Cardiac muscle cell (in vitro differentiated cells and primary cell): ENCODE measurements at regions not wholly inside any gene's neighbourhood (a gene's known extent, or its start where the extent isn't known, plus 50 kb on each side); places are given as distances from the start of the nearest gene placed in this dataset.

Source experiments
- DNase-seq, 2 donors: peaks; one replicate each; pipeline versions ENCODE4 v3.0.0 to v3.0.0-alpha.2; 2010 to 2017; ENCODE audit warnings: low read depth in 1 of 2, low spot score in 1 of 2
- H3K27ac ChIP-seq: fragments of 200-600 bp; sonication (generic); 2 replicates; pipeline ENCODE4 v1.5.1; 2016
- H3K27me3 ChIP-seq: fragments of 200-600 bp; sonication (generic); 2 replicates; pipeline ENCODE4 v1.6.0; 2016; ENCODE audit warnings: control low read depth
- H3K36me3 ChIP-seq: fragments of 200-600 bp; sonication (generic); 2 replicates; pipeline ENCODE4 v1.5.1; 2016; ENCODE audit warnings: control low read depth
- H3K4me1 ChIP-seq: fragments of 200-600 bp; sonication (generic); 2 replicates; pipeline ENCODE4 v1.8.1; 2017; ENCODE audit warnings: low read depth, mild to moderate bottlenecking, mixed run types
- H3K4me3 ChIP-seq: fragments of 200-600 bp; sonication (generic); 2 replicates; pipeline ENCODE4 v1.5.1; 2016; ENCODE audit warnings: mild to moderate bottlenecking
- H3K9me3 ChIP-seq: fragments of 200-600 bp; sonication (generic); 2 replicates; pipeline ENCODE4 v1.5.1; 2017; ENCODE audit warnings: low read depth, mild to moderate bottlenecking, control low read depth
- TF ChIP-seq, protein P1 (sequence below): IDR thresholded peaks from 2 replicates; pipeline ENCODE4 v1.5.1; 2012; ENCODE audit warnings: low read depth, mild to moderate bottlenecking, low read length

GRCh38 chr11:112374486-112375140 is 114.0 kb upstream of the PLET1 start:
- peak overlapping the region; percentile 11 for H3K27ac ChIP-seq
- DNase-seq = peak in 1 of 2 donors; percentile 53
- no peak overlapping the region for H3K4me3 ChIP-seq
- H3K4me1 ChIP-seq = peaks cover 10% of the 10 kb centered on the region
- no peaks in the 10 kb centered on the region for H3K27me3 ChIP-seq
- H3K36me3 ChIP-seq = no peaks in the 10 kb centered on the region
- no peaks in the 10 kb centered on the region for H3K9me3 ChIP-seq
- TF ChIP-seq, protein P1, sequence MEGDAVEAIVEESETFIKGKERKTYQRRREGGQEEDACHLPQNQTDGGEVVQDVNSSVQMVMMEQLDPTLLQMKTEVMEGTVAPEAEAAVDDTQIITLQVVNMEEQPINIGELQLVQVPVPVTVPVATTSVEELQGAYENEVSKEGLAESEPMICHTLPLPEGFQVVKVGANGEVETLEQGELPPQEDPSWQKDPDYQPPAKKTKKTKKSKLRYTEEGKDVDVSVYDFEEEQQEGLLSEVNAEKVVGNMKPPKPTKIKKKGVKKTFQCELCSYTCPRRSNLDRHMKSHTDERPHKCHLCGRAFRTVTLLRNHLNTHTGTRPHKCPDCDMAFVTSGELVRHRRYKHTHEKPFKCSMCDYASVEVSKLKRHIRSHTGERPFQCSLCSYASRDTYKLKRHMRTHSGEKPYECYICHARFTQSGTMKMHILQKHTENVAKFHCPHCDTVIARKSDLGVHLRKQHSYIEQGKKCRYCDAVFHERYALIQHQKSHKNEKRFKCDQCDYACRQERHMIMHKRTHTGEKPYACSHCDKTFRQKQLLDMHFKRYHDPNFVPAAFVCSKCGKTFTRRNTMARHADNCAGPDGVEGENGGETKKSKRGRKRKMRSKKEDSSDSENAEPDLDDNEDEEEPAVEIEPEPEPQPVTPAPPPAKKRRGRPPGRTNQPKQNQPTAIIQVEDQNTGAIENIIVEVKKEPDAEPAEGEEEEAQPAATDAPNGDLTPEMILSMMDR = no peak

GRCh38 chr11:112377946-112378345 is 117.3 kb upstream of the PLET1 start:
- Histone ChIP-seq H3K27ac (no peak overlapping the region), H3K4me3 (no peak overlapping the region), H3K9me3 (no peaks in the 10 kb centered on the region), H3K36me3 (no peaks in the 10 kb centered on the region), H3K4me1 (peaks cover 10% of the 10 kb centered on the region), H3K27me3 (no peaks in the 10 kb centered on the region)
- no peak for DNase-seq
- TF ChIP-seq, protein P1 = no peak

- no peak for DNase-seq
- no peaks in the 10 kb centered on the region for H3K9me3 ChIP-seq
- no peaks in the 10 kb centered on the region for H3K4me1 ChIP-seq
- no peaks in the 10 kb centered on the region for H3K27me3 ChIP-seq
- H3K4me3 ChIP-seq = no peak overlapping the region
- H3K27ac ChIP-seq = no peak overlapping the region
- TF ChIP-seq, protein P1 = no peak
- no peaks in the 10 kb centered on the region for H3K36me3 ChIP-seq
Measured at GRCh38 chr11:112380464-112380863, 119.8 kb upstream of the PLET1 start.

- no peak overlapping the region for H3K27ac ChIP-seq
- TF ChIP-seq, protein P1 = no peak
- no peaks in the 10 kb centered on the region for H3K27me3 ChIP-seq
- no peaks in the 10 kb centered on the region for H3K36me3 ChIP-seq
- no peak overlapping the region for H3K4me3 ChIP-seq
- DNase-seq = no peak
- no peaks in the 10 kb centered on the region for H3K9me3 ChIP-seq
- no peaks in the 10 kb centered on the region for H3K4me1 ChIP-seq
Measured at GRCh38 chr11:112381578-112381977, 120.9 kb upstream of the PLET1 start.

DNA sequence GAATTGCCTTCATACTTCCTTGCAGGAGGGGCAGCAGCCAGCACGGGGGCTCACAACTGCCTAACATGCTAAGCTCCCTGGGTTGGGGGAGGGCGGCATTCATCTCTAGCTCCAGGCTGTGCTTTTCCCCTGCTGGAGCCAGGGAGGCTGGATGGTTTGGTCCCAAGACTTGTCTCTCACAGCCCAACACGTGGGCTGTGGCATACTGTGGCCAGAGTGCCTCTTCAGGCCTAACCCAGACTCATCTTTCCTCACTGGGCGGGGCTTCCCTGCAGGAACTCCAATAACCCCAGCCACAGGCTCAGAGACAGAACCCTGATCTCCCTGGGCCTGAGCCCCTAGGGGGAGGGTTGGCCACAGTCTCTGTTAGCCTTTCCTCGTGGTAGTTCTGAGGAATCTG is 121.9 kb upstream of the PLET1 start:
- TF ChIP-seq, protein P1 = no peak

More for the DNA sequence above, 121.9 kb upstream of the PLET1 start:
- no peaks in the 10 kb centered on the region for H3K36me3 ChIP-seq
- H3K27ac ChIP-seq = no peak overlapping the region
- H3K4me1 ChIP-seq = no peaks in the 10 kb centered on the region
- DNase-seq = no peak
- H3K4me3 ChIP-seq = no peak overlapping the region
- H3K9me3 ChIP-seq = no peaks in the 10 kb centered on the region
- H3K27me3 ChIP-seq = no peaks in the 10 kb centered on the region
